ENCODE measurements at regions not wholly inside any gene's neighbourhood (a gene's known extent, or its start where the extent isn't known, plus 50 kb on each side); places are given as distances from the start of the nearest gene placed in this dataset.

- DNase-seq (ENCODE audit: low read depth, low spot score), result no peak
- H3K4me3 ChIP-seq (ENCODE audit: low read length), result no peak overlapping the region
Measured at GRCh38 chr15:29962407-29962806, 120.3 kb upstream of the GOLGA8J start.

DNA sequence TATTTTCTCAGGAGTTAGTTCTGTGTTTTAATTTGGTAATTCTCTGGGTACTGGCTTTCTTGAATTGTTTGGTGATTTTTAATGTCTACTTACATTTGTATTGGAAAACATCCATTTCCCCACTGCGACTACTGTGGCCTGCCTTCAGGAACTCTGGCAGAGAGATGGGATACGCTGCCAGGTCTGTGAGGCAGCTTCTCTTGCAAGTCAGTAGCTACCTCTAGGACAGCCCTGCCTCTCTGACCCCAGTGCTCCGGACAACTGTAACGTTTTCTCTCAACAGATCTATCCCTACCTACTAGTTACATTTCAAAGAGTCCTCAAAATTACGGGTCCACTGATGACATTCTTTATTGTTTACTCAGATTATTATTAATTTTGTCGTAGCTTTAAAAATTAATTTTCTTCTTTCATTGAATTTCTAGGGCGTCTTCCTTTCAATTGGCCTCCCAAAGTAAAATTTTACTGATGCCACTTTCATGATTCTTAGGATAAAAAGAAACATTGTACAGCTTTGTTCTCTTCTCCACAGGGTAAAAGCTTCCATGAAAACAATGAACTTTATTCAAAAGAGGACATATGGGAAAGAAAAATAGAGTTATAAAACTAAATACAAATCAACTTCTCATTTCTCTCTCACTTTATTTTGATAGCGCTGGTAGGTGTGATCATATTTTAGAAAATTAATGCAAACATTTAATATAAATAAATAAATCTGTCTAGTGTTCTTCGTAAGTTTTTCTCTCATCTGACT is 123.2 kb upstream of the GOLGA8J start:
- no peak overlapping the region for H3K4me3 ChIP-seq (ENCODE audit: low read length)
- no peak for DNase-seq (ENCODE audit: low read depth, low spot score)

- no peak for DNase-seq (ENCODE audit: low read depth, low spot score)
- H3K4me3 ChIP-seq (ENCODE audit: low read length), result no peak overlapping the region
Measured at GRCh38 chr15:29952225-29952624, 130.0 kb upstream of the TJP1 start.

DNA sequence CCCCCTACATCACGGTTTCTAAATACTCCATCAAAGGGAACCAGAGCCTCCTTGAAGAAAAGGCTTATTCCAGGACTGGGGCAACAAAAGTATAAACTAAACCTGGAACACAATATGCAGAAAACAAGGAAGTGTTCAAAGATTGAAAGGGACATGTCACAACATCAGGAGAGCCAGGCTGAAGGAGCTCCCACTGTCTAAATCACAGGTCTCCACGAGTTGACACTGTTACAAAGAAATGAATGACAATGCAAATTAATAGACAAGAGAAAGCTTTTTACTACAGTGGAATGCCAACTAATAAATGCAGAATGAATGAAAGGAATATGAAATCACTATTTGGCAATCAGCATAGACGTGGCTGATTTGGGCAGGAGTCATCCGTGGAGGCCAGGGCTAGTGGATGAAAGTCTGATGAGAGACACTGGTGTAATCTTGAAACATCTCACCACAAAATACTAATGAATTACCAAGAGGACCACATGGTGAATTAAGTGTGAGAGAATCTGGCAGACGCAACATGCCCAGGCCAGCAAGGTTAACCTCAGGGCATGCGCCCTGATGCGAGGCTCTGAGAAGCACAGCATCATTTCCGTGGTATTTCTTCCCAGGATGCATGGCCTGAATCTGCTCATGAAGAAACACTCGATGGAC is 123.8 kb upstream of the TJP1 start:
- DNase-seq (ENCODE audit: low read depth, low spot score), result no peak
- no peak overlapping the region for H3K4me3 ChIP-seq (ENCODE audit: low read length)

DNA sequence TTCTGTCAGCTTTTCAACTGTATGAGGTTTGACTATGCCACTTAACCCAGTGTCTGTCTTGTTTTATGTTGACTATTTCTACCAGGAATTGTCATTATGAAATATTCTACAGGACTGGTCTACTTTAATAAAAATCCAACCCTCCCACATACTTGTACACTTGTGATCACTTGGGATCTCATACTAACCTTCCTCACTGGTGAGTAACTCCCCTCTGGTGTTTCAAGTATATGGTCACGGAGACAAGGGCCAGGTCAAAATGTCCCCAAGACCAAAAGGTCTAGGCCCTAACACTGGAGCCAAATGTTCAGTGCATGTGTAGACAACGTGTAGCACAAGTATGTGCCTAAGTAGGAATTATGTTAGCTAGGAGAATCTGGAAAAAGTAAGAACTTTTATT is 122.7 kb upstream of the TJP1 start:
- DNase-seq (ENCODE audit: low read depth, low spot score), result no peak
- H3K4me3 ChIP-seq (ENCODE audit: low read length), result no peak overlapping the region

- no peak for DNase-seq (ENCODE audit: low read depth, low spot score)
- no peak overlapping the region for H3K4me3 ChIP-seq (ENCODE audit: low read length)
Measured at GRCh38 chr15:29942548-29942947, 120.3 kb upstream of the TJP1 start.

DNA sequence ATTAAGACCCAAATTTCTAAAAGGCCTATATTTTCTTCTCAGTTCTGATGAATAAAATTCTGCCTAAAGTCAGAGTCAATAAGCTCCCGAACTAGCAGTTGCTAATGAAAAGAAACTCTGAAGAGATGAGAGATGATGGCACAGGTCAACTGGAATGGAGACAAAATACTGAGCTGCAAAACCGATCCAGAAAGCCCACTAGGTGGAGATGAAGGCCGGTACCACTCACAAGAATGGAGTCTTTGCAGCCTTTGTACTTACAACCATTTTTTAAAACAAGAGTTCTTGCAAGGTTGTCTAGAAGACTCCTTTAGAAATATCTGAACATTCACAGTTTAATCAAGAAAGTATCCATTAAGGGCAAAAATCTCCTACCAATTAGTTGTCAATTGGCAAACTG is 119.9 kb upstream of the TJP1 start:
- H3K4me3 ChIP-seq (ENCODE audit: low read length), result no peak overlapping the region
- DNase-seq (ENCODE audit: low read depth, low spot score), result no peak

GRCh38 chr15:29939404-29939803 is 117.1 kb upstream of the TJP1 start:
- no peak overlapping the region for H3K4me3 ChIP-seq (ENCODE audit: low read length)
- DNase-seq (ENCODE audit: low read depth, low spot score), result no peak

DNA sequence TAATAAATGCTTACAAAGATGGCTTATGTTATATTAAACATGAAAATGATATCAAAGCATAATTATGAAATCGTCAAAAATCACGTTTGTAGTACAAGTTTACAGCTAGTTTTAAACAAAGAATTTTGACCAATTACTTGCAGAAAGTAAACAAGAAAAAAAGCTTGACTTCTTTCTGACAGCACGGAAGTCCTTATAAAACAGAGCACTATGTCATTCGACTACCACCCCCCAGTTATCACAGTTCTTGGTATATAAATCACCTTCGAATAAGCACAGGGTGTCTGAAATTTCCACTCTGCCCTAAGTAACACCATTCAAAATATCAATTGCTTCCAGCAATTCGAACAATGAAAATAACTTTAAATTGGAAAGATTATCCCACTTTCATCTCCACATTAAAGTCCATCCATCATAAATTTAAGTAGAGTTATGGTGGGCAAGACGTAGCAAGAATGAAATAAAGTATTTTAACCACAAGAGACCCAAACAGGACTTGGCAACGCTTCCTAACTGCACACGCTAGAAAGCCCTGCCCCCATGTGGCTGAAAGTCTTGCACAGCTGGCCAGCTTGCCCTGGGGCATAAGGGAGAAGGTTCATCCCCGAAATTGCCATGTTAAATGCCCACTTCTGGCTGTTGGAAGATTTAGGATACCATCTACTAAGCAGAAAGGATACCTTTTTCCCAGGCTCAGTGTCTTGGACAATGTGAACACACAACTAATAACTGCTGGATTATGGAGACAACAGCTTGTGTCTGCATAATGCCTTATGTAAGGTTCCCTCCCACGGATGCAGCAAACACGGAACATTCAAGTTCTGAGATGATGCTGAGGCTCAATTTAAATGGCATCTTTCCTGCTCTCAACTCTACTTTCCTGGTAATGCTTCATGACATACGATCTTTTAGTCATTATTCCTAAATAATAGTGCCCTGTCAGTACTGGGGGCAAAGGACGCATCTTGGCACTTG is 116.4 kb upstream of the TJP1 start:
- H3K4me3 ChIP-seq (ENCODE audit: low read length), result no peak overlapping the region
- DNase-seq (ENCODE audit: low read depth, low spot score), result no peak

GRCh38 chr15:29937956-29938355 is 115.7 kb upstream of the TJP1 start:
- no peak overlapping the region for H3K4me3 ChIP-seq (ENCODE audit: low read length)
- no peak for DNase-seq (ENCODE audit: low read depth, low spot score)

- no peak for DNase-seq (ENCODE audit: low read depth, low spot score)
- no peak overlapping the region for H3K4me3 ChIP-seq (ENCODE audit: low read length)
Measured at GRCh38 chr15:29936353-29937049, 114.2 kb upstream of the TJP1 start.

GRCh38 chr15:29935296-29936004 is 113.2 kb upstream of the TJP1 start:
- no peak overlapping the region for H3K4me3 ChIP-seq (ENCODE audit: low read length)

GRCh38 chr15:29934251-29934650 is 112.0 kb upstream of the TJP1 start:
- DNase-seq (ENCODE audit: low read depth, low spot score), result no peak
- no peak overlapping the region for H3K4me3 ChIP-seq (ENCODE audit: low read length)

More at GRCh38 chr15:29935296-29936004, 113.2 kb upstream of the TJP1 start:
- no peak for DNase-seq (ENCODE audit: low read depth, low spot score)

- DNase-seq (ENCODE audit: low read depth, low spot score), result no peak
- H3K4me3 ChIP-seq (ENCODE audit: low read length), result no peak overlapping the region
Measured at GRCh38 chr15:29933042-29933803, 111.0 kb upstream of the TJP1 start.

DNA sequence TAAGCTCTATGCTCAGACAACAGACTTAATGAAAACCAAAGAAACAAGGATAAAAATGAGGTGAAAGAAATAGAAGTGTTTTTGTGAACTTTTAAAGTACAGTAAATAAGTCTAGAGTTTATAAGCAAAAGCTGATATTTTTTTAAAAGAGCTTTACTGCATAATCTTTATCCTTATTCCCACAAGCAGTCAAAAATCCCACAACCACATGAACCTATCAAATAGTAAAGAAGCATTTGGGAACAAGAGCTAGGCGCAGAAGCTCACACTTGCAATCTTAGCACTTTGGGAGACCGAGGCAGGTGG is 103.8 kb upstream of the TJP1 start:
- no peak overlapping the region for H3K4me3 ChIP-seq (ENCODE audit: low read length)
- DNase-seq (ENCODE audit: low read depth, low spot score), result no peak

DNA sequence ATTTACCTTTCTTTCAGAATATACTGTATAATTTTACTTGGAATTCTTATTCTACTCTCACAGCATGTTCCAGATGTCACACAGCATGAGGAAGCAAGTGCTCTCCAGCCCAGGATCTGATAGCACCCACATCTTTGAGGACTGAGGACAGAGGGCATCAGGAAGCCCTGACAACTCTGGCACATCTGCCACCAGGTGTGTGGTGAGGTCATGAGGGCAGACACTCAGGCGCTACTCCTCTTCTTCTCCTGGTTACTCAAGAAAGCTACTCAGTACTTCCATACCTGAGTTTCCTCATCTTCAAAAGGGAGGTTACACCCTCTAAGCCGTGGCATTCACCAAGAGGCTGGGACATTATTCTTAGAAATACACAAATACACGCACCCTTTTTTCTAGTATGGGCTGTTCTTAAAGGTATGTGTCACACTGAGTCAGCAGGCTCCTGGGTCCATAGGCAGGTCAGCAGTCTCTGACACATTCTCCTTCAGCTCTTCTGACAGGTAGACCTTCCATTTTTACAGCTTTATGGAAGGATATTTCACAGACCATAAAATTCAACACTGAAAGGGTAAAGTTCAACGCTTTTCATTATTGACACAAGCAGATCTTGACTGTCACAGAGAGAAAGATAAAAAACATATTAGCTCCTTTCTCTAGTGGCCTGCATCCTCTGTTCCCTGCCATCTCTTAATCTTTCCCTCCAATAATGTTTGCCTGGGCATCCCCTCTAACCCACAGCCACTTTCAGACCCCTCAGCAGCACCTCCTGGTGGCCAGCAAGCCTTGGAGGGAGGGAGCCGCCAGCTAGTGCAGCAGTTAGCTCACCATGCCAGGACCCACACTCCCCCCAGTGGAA is 103.2 kb upstream of the TJP1 start:
- DNase-seq (ENCODE audit: low read depth, low spot score), result peak; percentile 45
- H3K4me3 ChIP-seq (ENCODE audit: low read length), result no peak overlapping the region

GRCh38 chr15:29924750-29925149 is 102.5 kb upstream of the TJP1 start:
- no peak overlapping the region for H3K4me3 ChIP-seq (ENCODE audit: low read length)
- DNase-seq (ENCODE audit: low read depth, low spot score), result no peak
